H1 (cell line): ENCODE measurements at regions not wholly inside any gene's neighbourhood (a gene's known extent, or its start where the extent isn't known, plus 50 kb on each side); places are given as distances from the start of the nearest gene placed in this dataset.

Experiments used
- CEBPB ChIP-seq: IDR thresholded peaks from 2 replicates; pipeline ENCODE4 v1.6.1; 2012; ENCODE audit warnings: low read depth, low read length
- CTBP2 ChIP-seq: IDR thresholded peaks from 2 replicates; pipeline ENCODE4 v1.7.0; 2011; ENCODE audit warnings: borderline replicate concordance, mild to moderate bottlenecking, moderate library complexity, mixed read lengths, low read length; ENCODE audit not compliant: insufficient read depth, insufficient read length
- EP300 ChIP-seq, 2 experiments: IDR thresholded peaks; 1 replicate in 1 of 2; 2 replicates in 1 of 2; pipeline ENCODE4 v1.6.1; 2011 to 2012; ENCODE audit warnings: low read depth in 2 of 2, low read length in 2 of 2, mild to moderate bottlenecking in 2 of 2, borderline replicate concordance in 1 of 2, inconsistent platforms in 1 of 2, moderate library complexity in 1 of 2
- MAFK ChIP-seq: IDR thresholded peaks from 2 replicates; pipeline ENCODE4 v1.6.1; 2012; ENCODE audit warnings: low read depth, mild to moderate bottlenecking, improper control_type of control experiment, low read length
- POLR2A ChIP-seq, 2 experiments: IDR thresholded peaks; 1 replicate in 1 of 2; 2 replicates in 1 of 2; pipeline ENCODE4 v1.6.1; 2011; ENCODE audit warnings: low read depth in 2 of 2, low read length in 2 of 2, mild to moderate bottlenecking in 2 of 2; ENCODE audit errors: control extremely low read depth in 1 of 2
- POLR2AphosphoS5 ChIP-seq: IDR thresholded peaks from 2 replicates; pipeline ENCODE4 v1.6.1; 2011; ENCODE audit warnings: low read depth, low read length
- RFX5 ChIP-seq: IDR thresholded peaks from 2 replicates; pipeline ENCODE4 v1.6.1; 2011; ENCODE audit warnings: low read depth, low read length, improper control_type of control experiment, borderline replicate concordance
- SIRT6 ChIP-seq: IDR thresholded peaks from one replicate; pipeline ENCODE4 v1.7.1; 2012; ENCODE audit warnings: low read length, inconsistent platforms
- SP1 ChIP-seq: IDR thresholded peaks from 2 replicates; pipeline ENCODE4 v1.6.1; 2011; ENCODE audit warnings: low read depth, low read length
- YY1 ChIP-seq: IDR thresholded peaks from 2 replicates; pipeline ENCODE4 v1.6.1; 2011; ENCODE audit warnings: low read depth, mild to moderate bottlenecking, low read length
- TF ChIP-seq, protein P1 (sequence below), 3 experiments: IDR thresholded peaks; 1 replicate in 2 of 3; 2 replicates in 1 of 3; pipeline versions ENCODE4 v1.5.1 to v1.6.1; 2011; ENCODE audit warnings: low read length in 3 of 3, mild to moderate bottlenecking in 3 of 3, inconsistent platforms in 2 of 3, low read depth in 1 of 3, moderate library complexity in 1 of 3; ENCODE audit not compliant: insufficient read depth in 1 of 3; ENCODE audit errors: control extremely low read depth in 1 of 3

DNA sequence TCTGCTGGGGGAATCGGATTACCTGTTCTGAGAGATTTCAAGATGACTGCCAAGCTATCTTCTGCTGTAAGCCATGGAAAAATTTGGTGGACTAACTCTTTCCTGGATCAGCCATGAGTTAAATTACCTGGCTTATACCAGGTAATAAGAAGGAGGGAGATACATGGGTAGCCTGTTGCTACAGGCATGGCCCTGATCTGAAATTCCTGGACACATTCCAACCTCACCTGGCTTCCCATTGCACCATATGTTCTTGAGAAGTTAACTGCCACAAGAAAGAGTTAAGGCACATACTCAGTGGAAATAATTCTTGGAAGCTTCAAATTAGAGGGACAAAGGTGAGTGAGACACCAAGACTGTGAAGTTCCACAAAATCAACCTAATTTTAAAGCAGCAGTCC is 371.3 kb downstream of the ACTL7B start:
- TF ChIP-seq, protein P1, sequence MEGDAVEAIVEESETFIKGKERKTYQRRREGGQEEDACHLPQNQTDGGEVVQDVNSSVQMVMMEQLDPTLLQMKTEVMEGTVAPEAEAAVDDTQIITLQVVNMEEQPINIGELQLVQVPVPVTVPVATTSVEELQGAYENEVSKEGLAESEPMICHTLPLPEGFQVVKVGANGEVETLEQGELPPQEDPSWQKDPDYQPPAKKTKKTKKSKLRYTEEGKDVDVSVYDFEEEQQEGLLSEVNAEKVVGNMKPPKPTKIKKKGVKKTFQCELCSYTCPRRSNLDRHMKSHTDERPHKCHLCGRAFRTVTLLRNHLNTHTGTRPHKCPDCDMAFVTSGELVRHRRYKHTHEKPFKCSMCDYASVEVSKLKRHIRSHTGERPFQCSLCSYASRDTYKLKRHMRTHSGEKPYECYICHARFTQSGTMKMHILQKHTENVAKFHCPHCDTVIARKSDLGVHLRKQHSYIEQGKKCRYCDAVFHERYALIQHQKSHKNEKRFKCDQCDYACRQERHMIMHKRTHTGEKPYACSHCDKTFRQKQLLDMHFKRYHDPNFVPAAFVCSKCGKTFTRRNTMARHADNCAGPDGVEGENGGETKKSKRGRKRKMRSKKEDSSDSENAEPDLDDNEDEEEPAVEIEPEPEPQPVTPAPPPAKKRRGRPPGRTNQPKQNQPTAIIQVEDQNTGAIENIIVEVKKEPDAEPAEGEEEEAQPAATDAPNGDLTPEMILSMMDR (IDR thresholded peaks at IDR 0.05; ENCODE audit: control extremely low read depth in 1 of 3, insufficient read depth in 1 of 3, low read depth in 1 of 3, low read length in 3 of 3): no peak
- TF ChIP-seq SIRT6 (no peak), SP1 (no peak), POLR2A (IDR thresholded peaks at IDR 0.05; ENCODE audit: control extremely low read depth in 1 of 2, low read depth in 2 of 2, low read length in 2 of 2) (no peak), MAFK (no peak), YY1 (no peak), RFX5 (no peak), EP300 (IDR thresholded peaks at IDR 0.05; ENCODE audit: borderline replicate concordance in 1 of 2, low read depth in 2 of 2, low read length in 2 of 2) (no peak), CTBP2 (no peak), POLR2AphosphoS5 (no peak), CEBPB (no peak)
